Transverse colon (tissue), 4 donors: ENCODE measurements at regions not wholly inside any gene's neighbourhood (a gene's known extent, or its start where the extent isn't known, plus 50 kb on each side); places are given as distances from the start of the nearest gene placed in this dataset.

Experiments
- DNase-seq: peaks from one replicate; pipeline ENCODE4 v3.0.0-alpha.2; 2019
- H3K27ac ChIP-seq, 4 donors: fragments of 200-600 bp; sonication (generic); 2 replicates each; pipeline ENCODE4 v1.5.1; 2016 to 2018; ENCODE audit warnings: inconsistent platforms in 4 of 4
- H3K27me3 ChIP-seq: fragments of 200-600 bp; sonication (generic); 2 replicates; pipeline ENCODE4 v1.5.1; 2017; ENCODE audit warnings: inconsistent platforms
- H3K36me3 ChIP-seq, 4 donors: fragments of 200-600 bp; sonication (generic); 2 replicates each; pipeline ENCODE4 v1.5.1; 2017 to 2019; ENCODE audit warnings: inconsistent platforms in 4 of 4
- H3K4me1 ChIP-seq, 4 donors: fragments of 200-600 bp; sonication (generic); 2 replicates each; pipeline ENCODE4 v1.5.1; 2017 to 2020; ENCODE audit warnings: inconsistent platforms in 4 of 4
- H3K4me3 ChIP-seq, 4 donors: fragments of 200-600 bp; sonication (generic); 1 replicate in 1 of 4; 2 replicates in 3 of 4; pipeline versions ENCODE4 v1.5.1 to v1.6.1; 2017 to 2019; ENCODE audit warnings: inconsistent platforms in 4 of 4
- H3K9me3 ChIP-seq, 2 donors: fragments of 200-600 bp; sonication (generic); 2 replicates each; pipeline ENCODE4 v1.5.1; 2017 to 2019; ENCODE audit warnings: inconsistent platforms in 2 of 2
- CTCF ChIP-seq, 5 experiments: fragments of 200-600 bp in 3 of 5; fragments of 450-650 bp in 2 of 5; sonication (generic) in 3 of 5; IDR thresholded peaks; 1 replicate in 2 of 5; 2 replicates in 3 of 5; pipeline ENCODE4 v1.5.1; 2016 to 2017; ENCODE audit warnings: antibody characterized with exemption in 5 of 5, inconsistent platforms in 3 of 5, mild to moderate bottlenecking in 2 of 5, moderate library complexity in 1 of 5
- EP300 ChIP-seq: sonication (generic); formaldehyde crosslinking; IDR thresholded peaks from one replicate; pipeline ENCODE4 v1.6.1; 2017; ENCODE audit warnings: antibody characterized with exemption, low read depth
- POLR2A ChIP-seq: fragments of 450-650 bp; IDR thresholded peaks from one replicate; pipeline ENCODE4 v1.6.1; 2016; ENCODE audit warnings: antibody characterized with exemption, mild to moderate bottlenecking, moderate library complexity
- POLR2AphosphoS5 ChIP-seq, 3 donors: sonication (generic); formaldehyde crosslinking; IDR thresholded peaks; one replicate each; pipeline ENCODE4 v1.6.1; 2016; ENCODE audit warnings: antibody characterized with exemption in 3 of 3
- WGBS, 2 donors: methylation state at CpG; one replicate each; pipeline ENCODE4 v1.1.5; 2018; ENCODE audit warnings: low coverage in 1 of 2; 5-methylcytosine and 5-hydroxymethylcytosine counted together
- in situ Hi-C, 4 donors: fragments of 200-750 bp; cut with MboI; loops; one replicate each; pipeline versions ENCODE4 v1.15.0 to v1.15.1; 2017; ENCODE audit warnings: low sequenced_read_pairs in 3 of 4, low pct_ligation_motif_present in 1 of 4, low pct_unique_long_range_greater_than_20kb in 1 of 4
- intact Hi-C: fragments of 100-400 bp; cut with DNase I; formaldehyde crosslinking; loops from one replicate; pipeline ENCODE4 v1.15.1; 2023; ENCODE audit warnings: low total_unique reads

- Histone ChIP-seq H3K27ac (no peak overlapping the region), H3K27me3 (no peaks in the 10 kb centered on the region), H3K9me3 (no peaks in the 10 kb centered on the region), H3K4me3 (no peak overlapping the region), H3K4me1 (no peaks in the 10 kb centered on the region), H3K36me3 (no peaks in the 10 kb centered on the region)
- TF ChIP-seq POLR2A: no peak
- no peak for TF ChIP-seq EP300
- TF ChIP-seq POLR2AphosphoS5 (IDR thresholded peaks at IDR 0.05): no peak
- no peak for TF ChIP-seq CTCF (IDR thresholded peaks at IDR 0.05)
- intact Hi-C loops: no loop called here
- DNase-seq: no peak
- WGBS, 2 donors: 62 to 63% methylated on average over 6 of the region's 6 CpGs
- in situ Hi-C loops: loop anchor here in 1 of 4 donors (25.0 kb wide), 1 partner anchor 1217 kb away; no protein-coding TSS in a partner anchor
Observed at GRCh38 chr12:97169889-97170567, 263.0 kb downstream of the NEDD1 start.

- Histone ChIP-seq H3K9me3 (no peaks in the 10 kb centered on the region), H3K27ac (no peak overlapping the region), H3K4me1 (no peaks in the 10 kb centered on the region), H3K27me3 (no peaks in the 10 kb centered on the region), H3K36me3 (no peaks in the 10 kb centered on the region), H3K4me3 (no peak overlapping the region)
- TF ChIP-seq EP300: no peak
- no peak for TF ChIP-seq POLR2AphosphoS5 (IDR thresholded peaks at IDR 0.05)
- TF ChIP-seq CTCF (IDR thresholded peaks at IDR 0.05): no peak
- TF ChIP-seq POLR2A: no peak
- in situ Hi-C loops (loop anchor here in 1 of 4 donors (25.0 kb wide), 1 partner anchor 1213 kb away; no protein-coding TSS in a partner anchor), intact Hi-C loops (no loop called here)
- no peak for DNase-seq
- WGBS, 2 donors: 61 to 67% methylated on average over 4 to 5 of the region's 5 CpGs
Observed at GRCh38 chr12:97173688-97174410, 266.8 kb downstream of the NEDD1 start.

GRCh38 chr12:97177481-97177880 is 270.4 kb downstream of the NEDD1 start:
- Histone ChIP-seq H3K4me1 (no peaks in the 10 kb centered on the region), H3K36me3 (no peaks in the 10 kb centered on the region), H3K9me3 (no peaks in the 10 kb centered on the region), H3K4me3 (no peak overlapping the region), H3K27ac (no peak overlapping the region), H3K27me3 (no peaks in the 10 kb centered on the region)
- TF ChIP-seq EP300: no peak
- TF ChIP-seq CTCF (IDR thresholded peaks at IDR 0.05): no peak
- no peak for TF ChIP-seq POLR2AphosphoS5 (IDR thresholded peaks at IDR 0.05)
- TF ChIP-seq POLR2A: no peak
- 40 to 71% methylated on average over 1 to 4 of the region's 4 CpGs for WGBS, 2 donors
- no peak for DNase-seq
- intact Hi-C loops: no loop called here
- in situ Hi-C loops: no loop called here

GRCh38 chr12:97181571-97182265 is 274.7 kb downstream of the NEDD1 start:
- Histone ChIP-seq H3K27ac (no peak overlapping the region), H3K9me3 (no peaks in the 10 kb centered on the region), H3K4me1 (no peaks in the 10 kb centered on the region), H3K4me3 (no peak overlapping the region), H3K27me3 (no peaks in the 10 kb centered on the region), H3K36me3 (no peaks in the 10 kb centered on the region)
- intact Hi-C loops (no loop called here), in situ Hi-C loops (no loop called here)
- no peak for TF ChIP-seq POLR2AphosphoS5 (IDR thresholded peaks at IDR 0.05)
- TF ChIP-seq CTCF (IDR thresholded peaks at IDR 0.05): no peak
- no peak for TF ChIP-seq POLR2A
- TF ChIP-seq EP300: no peak
- DNase-seq: no peak
- WGBS, 2 donors: 72 to 76% methylated on average over 3 to 10 of the region's 10 CpGs
